HG02884 (cell line): ENCODE measurements at regions not wholly inside any gene's neighbourhood (a gene's known extent, or its start where the extent isn't known, plus 50 kb on each side); places are given as distances from the start of the nearest gene placed in this dataset.
"Not testable (repeated sequence)": the region's sequence is repeated elsewhere in the genome, so short reads cannot be mapped to it uniquely, and the experiment has no call there.

ENCODE experiments used
- ATAC-seq: cut with Tn5 transposase; IDR thresholded peaks from one replicate; pipeline ENCODE4 v1.9.1; 2021; ENCODE audit warnings: mild to moderate bottlenecking, moderate library complexity; ENCODE audit not compliant: unreplicated experiment

DNA sequence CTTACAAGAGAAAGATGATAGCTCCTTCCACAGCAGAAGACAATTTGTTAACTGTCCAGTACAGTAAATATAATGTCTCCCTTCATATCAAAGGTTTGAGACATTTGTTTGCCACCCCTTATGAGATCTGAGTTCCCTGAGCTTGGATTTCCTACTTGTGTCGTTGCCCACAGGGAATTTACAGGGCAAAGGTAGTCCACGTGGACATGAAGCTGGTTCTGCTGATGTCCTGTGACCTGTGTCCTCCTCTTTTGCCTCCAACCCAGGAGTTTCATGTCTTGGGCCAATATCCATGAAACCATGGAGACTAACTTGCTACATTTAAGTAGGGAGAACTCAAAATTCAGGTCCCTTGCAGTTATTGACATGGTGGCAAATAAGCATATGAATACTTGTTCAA lies 172.2 kb upstream of the KCTD7 start:
- ATAC-seq = not testable (repeated sequence)

DNA sequence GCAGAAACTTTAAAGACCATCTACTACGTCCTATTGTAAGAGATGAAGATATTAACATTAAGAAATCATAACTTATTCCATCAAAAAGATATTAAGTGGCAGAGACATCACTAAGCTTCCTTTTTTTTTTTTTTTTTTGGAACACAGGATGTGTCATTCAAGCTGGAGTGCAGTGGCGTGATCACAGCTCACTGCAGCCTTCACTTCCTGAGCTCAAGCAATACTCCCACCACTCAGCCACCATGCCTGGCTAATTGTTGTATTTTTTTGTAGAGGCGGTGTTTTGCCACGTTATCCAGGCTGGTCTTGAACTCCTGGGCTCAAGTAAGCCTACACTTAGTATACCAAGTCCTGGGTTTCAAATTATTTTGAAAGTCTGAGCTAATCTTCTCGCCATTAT lies 169.7 kb upstream of the KCTD7 start:
- not testable (repeated sequence) for ATAC-seq

DNA sequence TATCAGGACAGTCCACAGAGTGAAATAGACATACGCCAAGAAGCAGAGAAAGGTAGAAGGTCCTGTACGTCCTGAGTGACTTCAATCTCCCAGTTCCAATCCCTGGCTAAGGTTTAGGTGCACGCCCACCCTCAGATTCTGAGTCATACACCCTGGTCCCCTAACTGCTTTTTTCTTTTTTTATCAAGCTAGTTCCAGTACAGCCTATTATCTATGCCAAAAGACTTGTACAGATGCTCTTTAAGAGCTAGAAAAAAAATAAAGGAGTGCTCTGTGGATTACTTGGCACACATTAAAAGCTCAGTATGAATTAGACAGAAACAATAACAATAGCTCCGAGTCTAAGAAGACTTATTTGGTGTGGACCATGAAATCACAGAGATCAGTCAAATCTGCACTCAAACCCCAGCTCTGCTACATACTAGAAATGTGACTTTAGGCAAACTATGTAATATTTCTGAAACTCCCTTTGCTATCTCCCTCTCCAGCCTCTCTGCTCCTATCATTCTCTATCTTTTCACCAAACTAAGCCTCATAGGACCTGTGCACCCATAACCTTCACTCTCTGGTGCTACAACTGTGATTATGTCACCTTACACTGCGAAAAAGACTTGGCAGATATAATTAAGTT lies 168.8 kb upstream of the KCTD7 start:
- not testable (repeated sequence) for ATAC-seq

DNA sequence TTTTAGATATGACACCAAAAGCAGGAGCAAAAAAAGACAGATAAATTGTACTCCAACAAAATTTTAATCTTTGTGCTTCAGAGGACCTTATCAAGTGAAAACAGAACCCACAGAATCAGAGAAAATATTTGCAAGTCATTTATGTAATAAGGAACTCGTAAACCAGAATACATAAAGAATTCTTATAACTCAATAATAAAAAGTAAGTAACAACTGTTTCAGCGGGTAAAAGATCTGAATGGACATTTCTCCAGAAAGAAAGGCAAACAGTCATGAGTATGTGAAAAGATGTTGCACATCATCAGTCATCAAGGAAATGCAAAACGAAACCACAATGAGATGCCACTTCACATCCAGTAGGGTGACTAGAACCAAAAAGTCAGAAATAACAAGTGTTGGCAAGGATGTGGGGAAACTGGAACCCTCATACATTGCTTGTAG lies 167.7 kb upstream of the KCTD7 start:
- ATAC-seq = no peak

DNA sequence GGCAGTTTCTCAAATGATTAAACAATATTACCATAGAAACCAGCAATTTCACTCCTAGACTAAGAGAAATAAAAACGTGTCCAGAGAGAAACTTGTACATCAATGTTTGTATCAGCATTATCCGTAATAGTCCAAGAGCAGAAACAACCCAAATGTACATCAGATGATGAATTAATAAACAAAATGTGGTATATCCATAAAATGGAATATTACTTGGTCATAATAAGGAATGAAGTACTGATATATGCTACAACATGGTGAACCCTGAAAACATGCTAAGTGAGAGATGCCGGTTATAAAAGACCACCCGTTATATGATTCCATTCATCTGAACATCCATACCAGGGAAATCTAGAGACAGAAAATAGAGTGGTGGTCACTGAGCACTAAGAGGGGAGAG lies 167.3 kb upstream of the KCTD7 start:
- not testable (repeated sequence) for ATAC-seq

DNA sequence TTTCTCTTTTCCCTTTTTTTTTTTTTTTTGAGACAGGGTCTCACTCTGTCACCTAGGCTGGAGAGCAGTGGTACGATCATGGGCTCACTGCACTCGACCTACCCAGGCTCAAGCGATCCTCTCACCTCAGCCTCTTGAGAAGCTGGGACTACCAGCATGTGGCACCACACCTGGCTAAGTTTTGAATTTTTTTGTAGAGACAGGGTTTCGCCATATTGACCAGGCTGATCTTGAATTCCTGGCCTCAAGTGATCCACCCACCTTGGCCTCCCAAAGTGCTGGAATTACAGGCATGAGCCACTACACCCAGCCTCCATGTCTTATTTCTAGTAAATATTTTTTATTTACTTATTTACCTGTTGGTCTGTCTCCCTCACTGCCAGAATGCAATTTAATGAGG lies 165.8 kb upstream of the KCTD7 start:
- not testable (repeated sequence) for ATAC-seq

DNA sequence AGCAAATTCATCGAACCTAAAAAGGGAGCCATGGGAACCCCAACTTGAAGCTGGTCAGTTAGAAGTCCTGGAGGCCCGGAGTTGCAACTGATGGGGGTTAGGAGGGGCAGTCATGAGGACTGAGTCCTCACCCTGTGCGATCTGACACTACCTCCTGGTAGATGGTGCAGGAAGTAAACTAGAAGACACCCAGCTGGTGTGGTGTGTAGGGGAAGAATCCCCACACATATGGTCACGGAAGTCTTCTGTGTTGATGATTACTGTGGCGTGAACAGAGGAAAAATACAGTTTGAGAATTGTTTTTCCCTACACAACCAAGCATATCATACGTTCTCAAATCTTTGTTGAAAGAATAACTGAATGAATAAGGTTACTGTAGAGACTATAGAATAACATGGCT lies 164.6 kb upstream of the KCTD7 start:
- ATAC-seq = no peak

DNA sequence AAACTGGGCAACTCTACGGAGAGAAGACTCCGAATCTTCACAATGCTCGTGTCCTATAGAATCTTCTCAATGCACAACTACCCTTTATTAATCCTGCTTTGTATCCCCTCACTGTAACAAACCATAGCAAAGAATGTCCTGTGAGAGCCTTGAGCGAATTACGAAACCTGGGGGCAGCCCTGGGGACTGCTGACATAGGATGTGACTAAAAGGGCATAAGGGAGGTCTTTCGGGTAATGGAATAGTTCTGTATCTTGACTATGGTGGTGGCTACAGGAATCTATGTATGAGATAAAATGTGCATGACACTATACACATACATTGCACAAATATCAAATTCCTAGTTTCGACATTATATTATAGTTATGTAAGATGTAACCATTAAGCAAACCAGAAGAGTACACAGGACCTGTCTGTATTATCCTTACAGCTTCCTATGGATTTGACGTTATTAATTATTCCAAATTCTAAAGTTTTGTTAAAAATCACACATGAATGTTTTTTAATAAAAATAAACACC lies 162.5 kb upstream of the KCTD7 start:
- no peak for ATAC-seq

DNA sequence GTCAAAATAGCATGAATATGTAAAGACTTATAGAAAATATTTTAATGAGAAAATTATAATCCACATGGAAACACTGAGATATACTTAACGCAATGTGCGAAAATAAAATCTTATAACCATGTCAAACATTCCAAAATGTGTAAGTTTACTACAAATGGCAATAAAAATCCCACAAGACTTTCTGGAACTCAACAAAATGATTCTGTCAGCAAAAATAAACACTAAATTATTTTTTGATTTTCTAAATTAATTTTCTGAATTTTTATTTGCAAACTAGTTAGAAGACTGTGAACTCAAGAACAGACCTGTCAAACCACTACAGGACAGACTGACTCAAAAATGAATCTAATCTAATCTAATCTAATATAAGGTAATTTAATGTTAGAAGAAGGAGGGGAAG lies 160.8 kb upstream of the KCTD7 start:
- no peak for ATAC-seq

DNA sequence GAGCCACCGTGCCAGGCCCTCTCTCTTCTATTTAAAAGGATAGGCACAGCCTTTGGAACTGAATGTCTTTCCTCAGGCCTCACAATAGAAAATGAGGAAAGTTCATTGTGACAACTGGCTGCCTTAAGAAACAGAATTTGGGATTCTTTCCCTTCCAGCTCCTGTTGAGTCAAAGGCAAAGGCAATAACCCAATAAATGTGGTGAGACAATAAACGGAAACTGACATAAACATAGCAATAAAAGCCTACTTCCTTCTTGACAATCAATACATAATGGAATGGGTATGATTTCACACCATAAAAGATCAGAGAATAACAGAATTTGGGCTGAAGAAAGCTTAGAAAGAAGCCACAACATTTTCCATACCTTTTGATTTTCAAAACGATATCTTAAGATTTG lies 155.6 kb upstream of the KCTD7 start:
- ATAC-seq = not testable (repeated sequence)

DNA sequence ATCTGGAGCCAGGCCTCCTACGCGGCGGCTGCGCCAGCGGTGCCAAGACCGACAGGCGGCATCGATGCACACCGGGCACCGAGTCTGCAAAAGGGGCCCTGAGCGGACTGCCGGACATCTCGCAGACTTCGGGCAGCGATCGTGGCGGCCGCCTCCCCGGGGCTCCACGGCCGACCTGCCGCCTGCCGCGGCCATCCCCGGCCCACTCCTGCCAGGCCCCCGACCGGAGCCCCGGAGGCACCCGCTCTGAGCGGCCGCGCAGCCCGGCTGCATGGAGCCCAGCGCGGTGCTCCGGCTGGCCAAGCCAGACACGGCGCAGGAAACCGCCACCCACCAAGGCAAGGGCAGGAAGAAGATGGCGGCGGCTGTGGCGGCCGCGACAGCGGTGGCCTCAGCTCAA lies 154.2 kb upstream of the KCTD7 start:
- no peak for ATAC-seq

DNA sequence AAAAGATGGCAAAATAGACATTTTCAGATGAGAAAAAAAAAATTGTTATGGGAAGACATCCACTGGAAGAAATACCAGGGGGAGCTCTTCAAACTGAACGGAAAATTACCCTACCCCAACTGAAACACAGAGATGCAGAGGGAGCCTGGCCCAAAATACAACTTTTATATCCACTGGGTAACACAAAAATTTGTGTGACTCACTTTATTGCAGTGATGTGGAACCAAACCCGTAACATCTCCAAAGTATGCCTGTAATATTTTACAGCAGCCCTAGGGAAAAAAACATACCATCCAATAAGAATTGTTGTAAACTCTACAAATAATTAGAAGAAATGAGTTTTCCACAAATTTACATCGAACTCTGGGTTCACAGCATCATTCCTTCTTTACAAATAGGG lies 152.6 kb upstream of the KCTD7 start:
- not testable (repeated sequence) for ATAC-seq

DNA sequence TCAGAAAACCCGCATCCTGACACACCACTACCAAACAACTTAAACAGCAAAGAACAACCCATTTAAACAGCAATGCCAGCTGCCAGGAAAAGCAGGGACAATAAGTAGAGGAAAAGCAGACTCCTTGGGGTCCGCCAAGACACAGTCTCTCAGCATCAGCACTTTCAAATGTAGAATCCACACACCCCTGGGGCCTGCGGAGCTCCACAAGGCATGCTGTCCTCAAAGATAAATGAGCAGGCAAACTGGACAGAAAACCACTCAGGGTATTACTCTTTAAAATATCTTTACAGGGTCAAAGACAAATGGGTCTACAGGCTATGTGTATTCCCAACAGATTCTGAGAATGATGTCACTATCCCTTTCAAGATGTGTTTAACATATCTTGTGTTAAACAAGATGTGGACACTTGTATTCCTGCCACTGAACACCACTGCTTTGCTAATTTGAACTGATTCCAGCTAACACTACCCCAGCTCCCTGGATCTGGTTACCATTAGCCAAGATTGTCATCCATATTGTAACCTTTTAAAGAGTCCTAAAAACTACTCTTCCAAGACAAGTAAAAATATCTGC lies 150.8 kb upstream of the KCTD7 start:
- not testable (repeated sequence) for ATAC-seq

DNA sequence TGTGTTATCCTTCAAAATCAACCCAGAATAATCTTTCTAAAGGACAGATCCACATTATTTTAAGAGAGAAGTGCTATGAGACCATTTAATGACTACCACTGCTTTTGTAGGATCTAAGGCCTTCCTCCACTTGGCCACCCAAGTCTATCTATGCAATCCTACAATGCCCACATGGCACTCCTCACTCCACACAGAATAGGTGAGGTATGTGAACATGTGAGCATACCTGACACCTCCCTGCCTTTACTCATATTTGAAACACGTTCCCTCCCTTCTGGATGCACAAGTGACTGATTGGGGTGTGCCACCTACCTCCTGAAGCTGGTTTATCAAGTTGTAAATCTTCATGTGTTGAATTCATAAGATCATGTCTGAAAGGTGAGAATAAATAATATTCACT lies 147.5 kb upstream of the KCTD7 start:
- not testable (repeated sequence) for ATAC-seq

DNA sequence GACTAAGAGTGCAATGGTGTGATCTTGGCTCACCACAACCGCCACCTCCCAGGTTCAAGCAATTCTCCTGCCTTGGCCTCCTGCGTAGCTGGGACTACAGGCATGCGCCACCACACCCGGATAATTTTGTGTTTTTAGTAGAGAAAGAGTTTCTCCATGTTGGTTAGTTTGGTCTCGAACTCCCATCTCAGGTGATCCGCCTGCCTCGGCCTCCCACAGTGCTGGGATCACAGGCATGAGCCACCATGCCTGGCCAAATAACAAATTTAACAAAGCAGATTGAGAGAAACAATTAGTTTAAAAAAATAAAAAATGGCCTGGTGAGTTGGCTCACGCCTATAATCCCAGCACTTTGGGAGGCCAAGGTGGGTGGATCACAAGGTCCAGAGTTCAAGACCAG lies 139.6 kb upstream of the KCTD7 start:
- not testable (repeated sequence) for ATAC-seq

DNA sequence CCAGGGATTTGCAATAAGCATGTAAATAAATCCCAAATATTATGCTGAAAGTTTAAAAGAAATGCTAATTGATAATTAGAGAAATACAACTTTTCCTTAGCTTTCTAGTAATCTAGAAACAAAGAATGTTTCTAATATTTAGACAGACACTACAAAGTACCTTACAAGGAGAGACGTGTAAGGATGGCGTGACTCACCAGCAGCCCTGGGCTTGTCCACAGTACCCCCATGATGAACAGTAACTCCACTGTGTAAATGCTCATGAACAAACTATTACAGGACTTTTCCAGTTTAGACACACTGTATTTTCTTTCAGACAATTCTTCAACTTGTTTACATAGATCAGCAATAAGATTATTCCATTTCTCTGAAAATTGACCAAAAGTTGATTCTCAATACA lies 138.9 kb upstream of the KCTD7 start:
- not testable (repeated sequence) for ATAC-seq

DNA sequence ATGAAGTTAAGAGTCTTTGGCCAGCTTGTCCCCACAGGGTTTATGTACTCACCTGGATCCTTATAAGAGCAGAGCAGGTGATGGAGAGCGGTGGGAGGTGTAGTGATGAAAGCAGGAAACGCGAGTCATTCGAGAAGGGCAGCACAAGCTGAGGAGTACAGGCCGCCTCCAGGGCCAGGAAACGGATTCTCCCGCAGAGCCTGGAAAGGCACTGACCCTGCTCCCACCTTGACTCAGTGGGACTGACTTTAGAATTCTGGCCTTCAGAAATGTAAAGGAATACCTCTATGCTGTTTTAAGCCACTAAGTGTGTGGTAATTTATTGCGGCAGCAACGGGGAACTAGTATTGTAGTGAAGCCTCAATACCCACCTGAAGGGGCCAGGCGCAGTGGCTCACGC lies 137.7 kb upstream of the KCTD7 start:
- ATAC-seq = not testable (repeated sequence)

DNA sequence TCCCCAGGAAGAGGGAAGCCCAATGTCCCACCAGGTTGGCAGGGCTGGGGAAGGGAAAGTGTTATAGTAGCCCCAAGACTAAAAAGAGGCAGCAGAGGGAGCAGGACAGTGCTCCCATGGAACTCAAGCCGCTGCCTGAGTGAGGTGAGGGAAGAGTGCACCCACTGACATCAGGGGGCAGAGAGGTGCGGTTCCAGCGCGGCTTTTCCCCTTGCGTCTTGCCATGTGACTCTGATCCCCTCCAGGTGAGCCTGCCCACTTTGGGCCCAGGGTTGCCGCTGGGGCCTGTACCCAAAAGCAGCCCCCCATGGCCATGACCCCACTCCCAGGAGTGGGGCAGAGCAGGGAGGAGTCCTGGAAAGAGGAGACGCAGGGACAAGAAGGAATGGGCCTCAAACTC lies 136.3 kb upstream of the KCTD7 start:
- not testable (repeated sequence) for ATAC-seq

DNA sequence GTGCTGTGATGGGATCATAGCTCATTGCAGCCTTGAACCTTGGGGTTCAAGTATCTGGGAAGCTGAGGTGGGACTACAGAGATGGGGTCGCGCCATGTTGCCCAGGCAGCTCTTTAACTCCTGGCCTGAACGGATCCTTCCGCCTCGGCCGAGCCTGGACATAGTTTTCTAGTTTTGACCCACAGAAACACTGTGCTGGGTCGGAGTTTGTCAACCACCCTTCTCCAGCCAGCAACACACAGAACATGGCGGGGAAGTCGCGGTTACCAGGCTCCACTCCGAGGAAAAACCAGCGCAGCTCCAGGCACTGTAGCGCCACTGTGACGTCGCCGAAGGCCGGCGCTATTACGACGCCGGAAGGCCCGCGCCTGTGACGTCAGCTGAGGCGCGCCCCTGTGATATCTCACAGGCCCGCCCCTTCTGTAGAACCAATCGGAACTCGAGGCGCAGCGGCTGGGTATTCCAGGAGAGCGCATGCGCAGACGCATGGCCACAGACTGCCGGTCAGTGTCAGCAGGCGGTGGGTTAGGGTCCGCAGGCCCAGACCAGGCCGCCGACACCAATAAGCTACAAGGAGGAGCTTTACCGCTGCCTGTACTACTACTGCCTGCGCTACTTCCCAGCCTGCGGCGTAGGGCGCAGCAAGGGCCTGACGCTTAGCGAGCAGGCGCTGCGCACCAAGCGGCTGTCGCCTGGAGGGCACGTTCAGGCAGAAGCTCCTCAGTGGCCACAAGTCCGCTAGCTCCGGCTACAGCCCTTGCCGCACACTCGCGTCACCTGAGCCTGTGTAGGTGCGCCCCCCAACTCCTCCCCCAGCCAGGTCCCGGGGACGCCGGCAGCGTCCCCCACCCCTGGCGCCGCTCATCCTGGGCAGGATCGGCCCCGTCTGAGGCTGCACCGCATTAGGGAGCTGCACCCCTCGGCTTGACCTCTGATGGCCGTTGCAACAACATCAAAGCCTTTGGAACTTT lies 135.2 kb upstream of the KCTD7 start:
- ATAC-seq = peak; percentile 95

DNA sequence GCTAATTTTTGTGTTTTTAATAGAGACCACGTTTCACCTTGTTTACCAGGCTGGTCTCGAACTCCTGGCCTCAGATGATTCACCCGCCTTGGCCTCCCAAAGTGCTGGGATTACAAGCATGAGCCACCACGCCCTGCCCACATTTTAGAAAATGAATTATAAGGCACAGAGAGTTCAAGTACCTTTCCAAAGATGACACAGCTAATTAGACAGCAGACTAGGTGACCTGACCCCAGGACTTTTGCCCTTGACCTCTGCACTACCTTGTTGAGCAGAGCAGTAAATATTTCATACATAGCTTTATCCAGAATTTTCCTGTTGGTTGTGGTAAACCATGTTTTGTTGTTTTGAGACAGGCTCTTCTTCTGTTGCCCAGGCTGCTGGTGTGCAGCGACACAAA lies 131.3 kb upstream of the KCTD7 start:
- no peak for ATAC-seq

DNA sequence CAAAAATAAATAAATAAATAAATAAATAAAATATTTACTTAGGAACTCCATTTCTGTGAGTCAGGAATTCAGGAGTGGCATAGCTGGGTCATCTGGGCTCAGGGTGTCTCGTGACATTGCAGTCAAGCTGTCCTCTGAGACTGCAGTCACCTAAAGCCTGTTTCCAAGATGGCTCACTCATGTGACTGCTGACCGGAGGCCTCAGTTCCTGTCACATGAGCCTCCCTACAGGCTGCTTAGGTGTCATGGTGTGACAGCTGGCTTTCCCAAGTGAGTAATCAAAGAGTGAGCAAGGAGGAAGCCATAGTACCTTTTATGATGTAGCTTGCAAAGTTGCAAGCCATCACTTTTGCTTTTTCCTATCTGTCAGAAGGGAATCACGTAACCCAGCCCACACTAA lies 128.6 kb upstream of the KCTD7 start:
- ATAC-seq = no peak
